H1 (cell line): ENCODE measurements at regions not wholly inside any gene's neighbourhood (a gene's known extent, or its start where the extent isn't known, plus 50 kb on each side); places are given as distances from the start of the nearest gene placed in this dataset.

Experiments
- CTCF ChIA-PET: fragments of 300-600 bp; sonication (Branson Sonifier 250); formaldehyde crosslinking; loops from one replicate; lab custom pipeline; 2021; ENCODE audit not compliant: partially characterized antibody; lab: Charles Lee
- POLR2A ChIA-PET: fragments of 300-600 bp; sonication (Branson Sonifier 250); formaldehyde crosslinking; loops from one replicate; lab custom pipeline; 2021; ENCODE audit warnings: inconsistent platforms; ENCODE audit not compliant: partially characterized antibody; lab: Charles Lee
- DNase-seq, 2 experiments: peaks; one replicate each; pipeline versions ENCODE4 v3.0.0 to v3.0.0-alpha.2; 2010 to 2022; ENCODE audit warnings: low spot score in 2 of 2, low read depth in 1 of 2, mixed read lengths in 1 of 2
- FAIRE-seq: peaks from 2 replicates; lab custom pipeline; 2011; peaks lifted over from hg19 to GRCh38; lab: Jason Lieb, UNC
- H2AFZ ChIP-seq: 2 replicates; pipeline ENCODE4 v1.8.1; 2012; ENCODE audit warnings: low read length, inconsistent platforms
- H2AK5ac ChIP-seq: 2 replicates; pipeline ENCODE4 v1.6.1; 2013; ENCODE audit warnings: low read depth, low read length
- H2BK120ac ChIP-seq: replicated peaks from 2 replicates; pipeline ENCODE3; 2013; ENCODE audit warnings: low read depth, low read length, inconsistent platforms
- H2BK12ac ChIP-seq: 2 replicates; pipeline ENCODE4 v1.6.1; 2013; ENCODE audit warnings: low read depth, low read length
- H2BK15ac ChIP-seq: 2 replicates; pipeline ENCODE4 v1.6.1; 2013; ENCODE audit warnings: low read length
- H2BK20ac ChIP-seq: 2 replicates; pipeline ENCODE4 v1.6.1; 2013; ENCODE audit warnings: low read length
- H2BK5ac ChIP-seq: 2 replicates; pipeline ENCODE4 v1.6.1; 2013; ENCODE audit warnings: low read depth, low read length
- H3K14ac ChIP-seq: 2 replicates; pipeline ENCODE4 v1.6.1; 2013; ENCODE audit warnings: inconsistent platforms; ENCODE audit not compliant: insufficient read length
- H3K18ac ChIP-seq: 2 replicates; pipeline ENCODE4 v1.6.1; 2013; ENCODE audit warnings: low read length; ENCODE audit errors: extremely low read depth
- H3K23ac ChIP-seq: 2 replicates; pipeline ENCODE4 v1.6.1; 2013; ENCODE audit warnings: inconsistent platforms; ENCODE audit not compliant: insufficient read length
- H3K23me2 ChIP-seq: 2 replicates; pipeline ENCODE4 v1.6.1; 2013; ENCODE audit warnings: low read depth, low read length
- H3K27ac ChIP-seq: 2 replicates; pipeline ENCODE4 v1.6.1; 2011; ENCODE audit warnings: low read depth, low read length, inconsistent platforms
- H3K27me3 ChIP-seq, 4 experiments: replicated peaks in 1 of 4; 1 replicate in 1 of 4; 2 replicates in 3 of 4; pipeline versions ENCODE4 v1.6.1 to v1.8.1; 2011 to 2013; ENCODE audit warnings: low read length in 3 of 4, mild to moderate bottlenecking in 3 of 4, inconsistent platforms in 2 of 4, mixed read lengths in 2 of 4, moderate library complexity in 1 of 4; ENCODE audit not compliant: control insufficient read depth in 3 of 4, insufficient read depth in 3 of 4; ENCODE audit errors: extremely low read depth in 1 of 4
- H3K36me3 ChIP-seq, 4 experiments: 2 replicates each; pipeline versions ENCODE4 v1.6.1 to v1.8.1; 2011 to 2013; ENCODE audit warnings: mild to moderate bottlenecking in 4 of 4, low read length in 3 of 4, moderate library complexity in 2 of 4, control low read depth in 1 of 4, inconsistent platforms in 1 of 4; ENCODE audit not compliant: insufficient read depth in 4 of 4, control insufficient read depth in 2 of 4
- H3K4ac ChIP-seq: replicated peaks from 2 replicates; pipeline ENCODE3; 2013; ENCODE audit warnings: low read length, low read depth, mixed read lengths, inconsistent platforms; ENCODE audit not compliant: insufficient read length
- H3K4me1 ChIP-seq, 4 experiments: replicated peaks in 1 of 4; 1 replicate in 1 of 4; 2 replicates in 3 of 4; pipeline versions ENCODE4 v1.6.1 to v1.8.1; 2011 to 2013; ENCODE audit warnings: low read length in 3 of 4, inconsistent platforms in 2 of 4, mixed read lengths in 1 of 4; ENCODE audit not compliant: insufficient read depth in 4 of 4, control insufficient read depth in 3 of 4
- H3K4me2 ChIP-seq, 2 experiments: 2 replicates each; pipeline versions ENCODE4 v1.6.1 to v1.8.1; 2011 to 2013; ENCODE audit warnings: low read depth in 2 of 2, low read length in 2 of 2, control low read depth in 1 of 2, inconsistent platforms in 1 of 2, mild to moderate bottlenecking in 1 of 2; ENCODE audit not compliant: insufficient read depth in 1 of 2
- H3K4me3 ChIP-seq, 4 experiments: fragments of 200-600, 300-600 bp in 1 of 4; sonication (generic), shearing (Covaris generic), sonication (Bioruptor Twin) in 1 of 4; 2 replicates each; pipeline versions ENCODE4 v1.5.1 to v1.8.1; 2011 to 2016; ENCODE audit warnings: low read length in 4 of 4, low read depth in 3 of 4, control low read depth in 2 of 4, inconsistent platforms in 2 of 4, mild to moderate bottlenecking in 2 of 4, mixed read lengths in 1 of 4, moderate library complexity in 1 of 4; ENCODE audit not compliant: insufficient read depth in 2 of 4; ENCODE audit errors: extremely low read depth in 1 of 4
- H3K56ac ChIP-seq: replicated peaks from 2 replicates; pipeline ENCODE3; 2013; ENCODE audit warnings: low read depth, mild to moderate bottlenecking, mixed read lengths, low read length, inconsistent platforms; ENCODE audit not compliant: insufficient read length
- H3K79me1 ChIP-seq: 2 replicates; pipeline ENCODE4 v1.6.1; 2013; ENCODE audit warnings: low read depth, low read length, control low read depth
- H3K79me2 ChIP-seq, 2 experiments: 2 replicates each; pipeline versions ENCODE4 v1.6.1 to v1.8.1; 2012 to 2013; ENCODE audit warnings: low read length in 2 of 2, mild to moderate bottlenecking in 2 of 2, inconsistent platforms in 1 of 2; ENCODE audit not compliant: insufficient read depth in 2 of 2, control insufficient read depth in 1 of 2
- H3K9ac ChIP-seq, 4 experiments: replicated peaks in 1 of 4; 1 replicate in 1 of 4; 2 replicates in 3 of 4; pipeline versions ENCODE4 v1.6.1 to v1.8.1; 2011 to 2013; ENCODE audit warnings: low read depth in 3 of 4, low read length in 3 of 4, control low read depth in 2 of 4, mild to moderate bottlenecking in 2 of 4, moderate library complexity in 2 of 4, inconsistent platforms in 1 of 4; ENCODE audit errors: extremely low read depth in 1 of 4
- H3K9me3 ChIP-seq, 2 experiments: 2 replicates each; pipeline versions ENCODE4 v1.6.1 to v1.8.1; 2012 to 2013; ENCODE audit warnings: mild to moderate bottlenecking in 2 of 2, moderate library complexity in 2 of 2, control low read depth in 1 of 2, inconsistent platforms in 1 of 2, low read depth in 1 of 2, low read length in 1 of 2, mixed read lengths in 1 of 2; ENCODE audit not compliant: insufficient read depth in 2 of 2
- H4K20me1 ChIP-seq, 2 experiments: replicated peaks in 1 of 2; 2 replicates each; pipeline versions ENCODE3 to v1.8.1; 2011 to 2013; ENCODE audit warnings: inconsistent platforms in 2 of 2, low read length in 2 of 2, mild to moderate bottlenecking in 1 of 2; ENCODE audit not compliant: insufficient read depth in 2 of 2, control insufficient read depth in 1 of 2
- H4K5ac ChIP-seq: 2 replicates; pipeline ENCODE4 v1.6.1; 2013; ENCODE audit warnings: low read length, low read depth, mixed read lengths, inconsistent platforms; ENCODE audit not compliant: insufficient read length
- H4K8ac ChIP-seq: 2 replicates; pipeline ENCODE4 v1.8.0; 2013; ENCODE audit warnings: mild to moderate bottlenecking, moderate library complexity, low read length, inconsistent platforms; ENCODE audit not compliant: insufficient read depth; ENCODE audit errors: extremely low read depth
- H4K91ac ChIP-seq: replicated peaks from 2 replicates; pipeline ENCODE3; 2013; ENCODE audit warnings: low read length, mixed read lengths, inconsistent platforms; ENCODE audit not compliant: insufficient read length
- ASH2L ChIP-seq: fragments of 200-600, 300-600 bp; sonication (generic); IDR thresholded peaks from one replicate; pipeline ENCODE4 v1.7.1; 2017; ENCODE audit warnings: low read length
- CBX5 ChIP-seq: fragments of 300-800, 300-1000 bp; sonication (generic); IDR thresholded peaks from 2 replicates; pipeline ENCODE4 v1.7.1; 2016; ENCODE audit warnings: antibody characterized with exemption, low read length, low read depth
- CBX8 ChIP-seq: fragments of 300-800, 300-1000 bp; sonication (generic); IDR thresholded peaks from 2 replicates; pipeline ENCODE4 v1.7.1; 2016; ENCODE audit warnings: low read depth, low read length, borderline replicate concordance
- CTBP2 ChIP-seq: IDR thresholded peaks from 2 replicates; pipeline ENCODE4 v1.7.0; 2011; ENCODE audit warnings: borderline replicate concordance, mild to moderate bottlenecking, moderate library complexity, mixed read lengths, low read length; ENCODE audit not compliant: insufficient read depth, insufficient read length
- GTF2F1 ChIP-seq: IDR thresholded peaks from 2 replicates; pipeline ENCODE4 v1.6.1; 2012; ENCODE audit warnings: low read depth, low read length, improper control_type of control experiment, borderline replicate concordance
- NRF1 ChIP-seq: IDR thresholded peaks from 2 replicates; pipeline ENCODE4 v1.6.1; 2011; ENCODE audit warnings: mild to moderate bottlenecking, low read depth, low read length, improper control_type of control experiment
- SP4 ChIP-seq: IDR thresholded peaks from 2 replicates; pipeline ENCODE4 v1.6.1; 2012; ENCODE audit warnings: low read length, inconsistent platforms
- TCF12 ChIP-seq: IDR thresholded peaks from 2 replicates; pipeline ENCODE4 v1.6.1; 2011; ENCODE audit warnings: low read depth, mild to moderate bottlenecking, low read length
- YY1 ChIP-seq: IDR thresholded peaks from 2 replicates; pipeline ENCODE4 v1.6.1; 2011; ENCODE audit warnings: low read depth, mild to moderate bottlenecking, low read length
- WGBS, 2 experiments: shearing (Covaris generic) in 1 of 2; methylation state at CpG; one replicate each; pipeline versions ENCODE4 v1.1.6 to v1.1.7; 2013 to 2015; ENCODE audit warnings: low lambda C conversion rate in 2 of 2, mixed read lengths in 2 of 2, inconsistent platforms in 1 of 2, low coverage in 1 of 2, missing lambda C conversion rate in 1 of 2; ENCODE audit not compliant: insufficient replicate concordance in 2 of 2, insufficient coverage in 1 of 2, insufficient read length in 1 of 2; ENCODE audit errors: extremely low coverage in 1 of 2, missing lambda C conversion rate in 1 of 2; 5-methylcytosine and 5-hydroxymethylcytosine counted together

- POLR2A ChIA-PET = no interaction called here
- Histone ChIP-seq H2BK12ac (no peak overlapping the region), H3K4me3 (no peak overlapping the region), H2AK5ac (no peak overlapping the region), H4K5ac (no peak overlapping the region), H3K27ac (no peak overlapping the region), H3K9ac (no peak overlapping the region), H3K27me3 (no peaks in the 10 kb centered on the region), H3K9me3 (no peaks in the 10 kb centered on the region), H2AFZ (no peak overlapping the region), H3K79me2 (no peaks in the 10 kb centered on the region), H3K23ac (no peak overlapping the region), H3K4me2 (no peak overlapping the region), H4K8ac (no peak overlapping the region), H2BK15ac (no peak overlapping the region), H2BK20ac (no peak overlapping the region), H3K18ac (no peak overlapping the region), H3K36me3 (no peaks in the 10 kb centered on the region), H4K20me1 (no peaks in the 10 kb centered on the region), H3K4me1 (peaks cover 2 to 4% (median 4%) of the 10 kb centered on the region in 4 experiments; a peak in 6 of 7 replicates), H2BK120ac (no peak overlapping the region), H3K23me2 (no peaks in the 10 kb centered on the region), H3K56ac (no peak overlapping the region), H3K79me1 (no peaks in the 10 kb centered on the region), H2BK5ac (no peak overlapping the region), H3K4ac (no peak overlapping the region), H4K91ac (no peak overlapping the region), H3K14ac (no peak overlapping the region)
- CTCF ChIA-PET = interaction anchor here (0.7 to 4.1 kb wide), 7 partner anchors 14 to 240 kb away, joined by 3 to 11 read pairs (median 4); no protein-coding TSS in a partner anchor
- DNase-seq (no peak), FAIRE-seq (no peak)
- TF ChIP-seq CTBP2 (no peak), CBX5 (no peak), YY1 (no peak), TCF12 (no peak), CBX8 (no peak), GTF2F1 (no peak), ASH2L (no peak), SP4 (no peak), NRF1 (no peak)
- WGBS, 2 experiments = 88% methylated on average over 5 of the region's 5 CpGs; no CpG with 5 or more reads in 1 of the 2 experiments
These were observed 219.8 kb downstream of the LY86 start for GRCh38 chr6:6808343-6808742.
